DOHH2 (cell line): ENCODE measurements at regions not wholly inside any gene's neighbourhood (a gene's known extent, or its start where the extent isn't known, plus 50 kb on each side); places are given as distances from the start of the nearest gene placed in this dataset.

Source experiments
- H3F3A ChIP-seq: fragments of 200-600 bp; sonication (generic), shearing (Covaris generic); 2 replicates; pipeline ENCODE4 v1.6.0; 2016; ENCODE audit warnings: antibody characterized with exemption, mild to moderate bottlenecking; ENCODE audit not compliant: control insufficient read depth, insufficient read depth
- H3K27ac ChIP-seq: fragments of 200-600 bp; sonication (generic); 2 replicates; pipeline ENCODE4 v1.5.1; 2014; ENCODE audit warnings: low read depth, mild to moderate bottlenecking, low read length, moderate library complexity
- H3K27me3 ChIP-seq: fragments of 200-600 bp; sonication (generic); 2 replicates; pipeline ENCODE4 v1.6.1; 2014; ENCODE audit warnings: mild to moderate bottlenecking, low read length, mixed read lengths; ENCODE audit not compliant: control insufficient read depth
- H3K36me3 ChIP-seq: fragments of 200-600 bp; sonication (generic); 2 replicates; pipeline ENCODE4 v1.6.1; 2014; ENCODE audit warnings: mild to moderate bottlenecking, low read length, moderate library complexity, mixed read lengths; ENCODE audit not compliant: control insufficient read depth
- H3K4me1 ChIP-seq: fragments of 200-600 bp; sonication (generic); 2 replicates; pipeline ENCODE4 v1.6.1; 2014; ENCODE audit warnings: mild to moderate bottlenecking, low read length, mixed read lengths; ENCODE audit not compliant: control insufficient read depth
- H3K4me2 ChIP-seq: fragments of 200-600 bp; sonication (generic); 2 replicates; pipeline ENCODE4 v1.6.0; 2014; ENCODE audit warnings: mild to moderate bottlenecking, low read length, moderate library complexity
- H3K4me3 ChIP-seq: fragments of 200-600 bp; sonication (generic); 2 replicates; pipeline ENCODE4 v1.5.1; 2014; ENCODE audit warnings: mild to moderate bottlenecking, low read length, mixed read lengths
- H3K79me2 ChIP-seq: fragments of 200-600 bp; sonication (generic); 2 replicates; pipeline ENCODE4 v1.6.1; 2014; ENCODE audit warnings: mild to moderate bottlenecking, low read length, mixed read lengths; ENCODE audit not compliant: control insufficient read depth
- H3K9me2 ChIP-seq: fragments of 200-600 bp; sonication (generic); replicated peaks from 2 replicates; pipeline ENCODE4 v1.6.1; 2014; ENCODE audit warnings: mild to moderate bottlenecking, low read length, mixed read lengths; ENCODE audit not compliant: control insufficient read depth
- H3K9me3 ChIP-seq: fragments of 200-600 bp; sonication (generic); 2 replicates; pipeline ENCODE4 v1.6.1; 2014; ENCODE audit warnings: antibody characterized with exemption, low read length, mixed read lengths; ENCODE audit not compliant: control insufficient read depth, insufficient read depth
- H4K20me1 ChIP-seq: fragments of 200-600 bp; sonication (generic); 2 replicates; pipeline ENCODE4 v1.6.0; 2014; ENCODE audit warnings: low read depth, mild to moderate bottlenecking, antibody characterized with exemption, low read length, moderate library complexity; ENCODE audit not compliant: control insufficient read depth, insufficient read depth
- EZH2phosphoT487 ChIP-seq: fragments of 200-600 bp; sonication (generic); IDR thresholded peaks from 2 replicates; pipeline ENCODE4 v1.6.1; 2017; ENCODE audit warnings: borderline replicate concordance, mild to moderate bottlenecking, antibody characterized with exemption, low read length, moderate library complexity, mixed read lengths
- TF ChIP-seq, protein P1 (sequence below): fragments of 200-600 bp; sonication (generic); IDR thresholded peaks from one replicate; pipeline ENCODE4 v1.5.1; 2014; ENCODE audit warnings: antibody characterized with exemption, mild to moderate bottlenecking, low read depth, low read length; ENCODE audit not compliant: poor library complexity, severe bottlenecking

DNA sequence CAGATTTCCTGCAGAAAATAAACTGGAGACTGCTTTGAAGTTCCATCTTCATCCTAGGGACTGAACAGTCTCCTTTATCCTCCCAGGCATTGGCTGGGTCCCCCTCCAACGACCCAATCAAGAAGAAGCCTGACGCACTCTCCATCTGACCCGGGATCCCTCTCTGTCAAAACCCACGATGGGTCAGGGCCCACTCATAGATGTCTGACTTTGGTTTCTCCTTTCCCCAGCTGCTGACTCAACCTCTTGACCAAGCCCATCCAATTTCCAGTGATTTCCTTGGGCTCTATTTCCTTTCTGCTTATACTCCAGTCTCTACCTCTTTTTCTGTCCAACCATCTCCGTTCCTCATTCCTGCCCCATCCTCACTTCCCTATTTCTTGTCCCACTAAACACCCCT is 189.7 kb downstream of the MIAT start:
- Histone ChIP-seq H3K79me2 (no peaks in the 10 kb centered on the region), H4K20me1 (no peaks in the 10 kb centered on the region), H3F3A (no peaks in the 10 kb centered on the region)

GRCh38 chr22:26847816-26848215 is 190.4 kb downstream of the MIAT start:
- H3K9me3 ChIP-seq = no peaks in the 10 kb centered on the region
- no peaks in the 10 kb centered on the region for H3K79me2 ChIP-seq
- no peaks in the 10 kb centered on the region for H3K4me1 ChIP-seq
- H3F3A ChIP-seq = no peaks in the 10 kb centered on the region
- H3K36me3 ChIP-seq = no peaks in the 10 kb centered on the region
- H3K4me2 ChIP-seq = no peak overlapping the region
- H3K27me3 ChIP-seq = no peaks in the 10 kb centered on the region
- H3K27ac ChIP-seq = no peak overlapping the region
- H4K20me1 ChIP-seq = no peaks in the 10 kb centered on the region
- H3K4me3 ChIP-seq = no peak overlapping the region
- TF ChIP-seq EZH2phosphoT487 = no peak
- TF ChIP-seq, protein P1, sequence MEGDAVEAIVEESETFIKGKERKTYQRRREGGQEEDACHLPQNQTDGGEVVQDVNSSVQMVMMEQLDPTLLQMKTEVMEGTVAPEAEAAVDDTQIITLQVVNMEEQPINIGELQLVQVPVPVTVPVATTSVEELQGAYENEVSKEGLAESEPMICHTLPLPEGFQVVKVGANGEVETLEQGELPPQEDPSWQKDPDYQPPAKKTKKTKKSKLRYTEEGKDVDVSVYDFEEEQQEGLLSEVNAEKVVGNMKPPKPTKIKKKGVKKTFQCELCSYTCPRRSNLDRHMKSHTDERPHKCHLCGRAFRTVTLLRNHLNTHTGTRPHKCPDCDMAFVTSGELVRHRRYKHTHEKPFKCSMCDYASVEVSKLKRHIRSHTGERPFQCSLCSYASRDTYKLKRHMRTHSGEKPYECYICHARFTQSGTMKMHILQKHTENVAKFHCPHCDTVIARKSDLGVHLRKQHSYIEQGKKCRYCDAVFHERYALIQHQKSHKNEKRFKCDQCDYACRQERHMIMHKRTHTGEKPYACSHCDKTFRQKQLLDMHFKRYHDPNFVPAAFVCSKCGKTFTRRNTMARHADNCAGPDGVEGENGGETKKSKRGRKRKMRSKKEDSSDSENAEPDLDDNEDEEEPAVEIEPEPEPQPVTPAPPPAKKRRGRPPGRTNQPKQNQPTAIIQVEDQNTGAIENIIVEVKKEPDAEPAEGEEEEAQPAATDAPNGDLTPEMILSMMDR = no peak
- H3K9me2 ChIP-seq = no peaks in the 10 kb centered on the region

More for the DNA sequence above, 189.7 kb downstream of the MIAT start:
- Histone ChIP-seq H3K9me2 (no peaks in the 10 kb centered on the region), H3K36me3 (no peaks in the 10 kb centered on the region), H3K4me3 (no peak overlapping the region), H3K27ac (no peak overlapping the region), H3K4me2 (no peak overlapping the region), H3K9me3 (no peaks in the 10 kb centered on the region), H3K4me1 (no peaks in the 10 kb centered on the region), H3K27me3 (no peaks in the 10 kb centered on the region)
- no peak for TF ChIP-seq EZH2phosphoT487
- TF ChIP-seq, protein P1 = no peak

DNA sequence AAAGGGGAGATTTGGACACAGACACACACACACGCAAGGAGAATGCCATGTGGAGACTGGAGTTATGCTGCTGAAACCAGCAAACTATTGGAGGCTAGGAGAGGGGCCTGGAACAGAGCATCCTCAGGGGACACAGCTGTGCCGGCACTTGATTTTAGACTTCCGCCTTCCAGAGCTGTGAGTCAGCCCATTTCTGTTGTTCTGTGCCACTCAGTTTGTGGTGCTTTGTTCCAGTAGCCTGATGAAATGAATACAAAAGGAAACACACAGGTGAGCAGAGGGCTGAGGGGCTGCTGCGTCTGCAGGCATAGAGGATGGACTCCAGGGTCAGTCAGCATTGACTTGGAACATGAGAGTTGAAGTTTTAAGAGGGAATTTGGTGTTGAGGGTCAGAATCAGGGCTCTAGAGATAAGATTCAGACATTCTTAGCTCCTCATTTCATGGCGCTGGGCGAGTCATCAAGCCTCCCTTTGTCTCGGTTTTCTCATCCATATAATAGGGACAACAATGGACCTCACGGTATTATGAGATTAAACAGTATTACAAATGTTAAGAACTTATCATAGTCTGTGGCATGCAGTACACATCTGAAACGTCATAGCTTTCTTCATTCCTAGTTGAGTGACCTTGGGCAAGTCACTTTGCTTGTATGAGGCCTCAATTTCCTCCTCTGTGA is 191.0 kb downstream of the MIAT start:
- Histone ChIP-seq H3K4me2 (no peak overlapping the region), H4K20me1 (no peaks in the 10 kb centered on the region), H3K9me2 (no peaks in the 10 kb centered on the region), H3K4me3 (no peak overlapping the region), H3K27ac (no peak overlapping the region), H3K27me3 (no peaks in the 10 kb centered on the region), H3K36me3 (no peaks in the 10 kb centered on the region), H3K9me3 (no peaks in the 10 kb centered on the region), H3F3A (no peaks in the 10 kb centered on the region), H3K4me1 (no peaks in the 10 kb centered on the region), H3K79me2 (no peaks in the 10 kb centered on the region)
- TF ChIP-seq, protein P1 = no peak
- TF ChIP-seq EZH2phosphoT487 = no peak
